ENCODE measurements at regions not wholly inside any gene's neighbourhood (a gene's known extent, or its start where the extent isn't known, plus 50 kb on each side); places are given as distances from the start of the nearest gene placed in this dataset.
"Not testable (repeated sequence)": the region's sequence is repeated elsewhere in the genome, so short reads cannot be mapped to it uniquely, and the experiment has no call there.

DNA sequence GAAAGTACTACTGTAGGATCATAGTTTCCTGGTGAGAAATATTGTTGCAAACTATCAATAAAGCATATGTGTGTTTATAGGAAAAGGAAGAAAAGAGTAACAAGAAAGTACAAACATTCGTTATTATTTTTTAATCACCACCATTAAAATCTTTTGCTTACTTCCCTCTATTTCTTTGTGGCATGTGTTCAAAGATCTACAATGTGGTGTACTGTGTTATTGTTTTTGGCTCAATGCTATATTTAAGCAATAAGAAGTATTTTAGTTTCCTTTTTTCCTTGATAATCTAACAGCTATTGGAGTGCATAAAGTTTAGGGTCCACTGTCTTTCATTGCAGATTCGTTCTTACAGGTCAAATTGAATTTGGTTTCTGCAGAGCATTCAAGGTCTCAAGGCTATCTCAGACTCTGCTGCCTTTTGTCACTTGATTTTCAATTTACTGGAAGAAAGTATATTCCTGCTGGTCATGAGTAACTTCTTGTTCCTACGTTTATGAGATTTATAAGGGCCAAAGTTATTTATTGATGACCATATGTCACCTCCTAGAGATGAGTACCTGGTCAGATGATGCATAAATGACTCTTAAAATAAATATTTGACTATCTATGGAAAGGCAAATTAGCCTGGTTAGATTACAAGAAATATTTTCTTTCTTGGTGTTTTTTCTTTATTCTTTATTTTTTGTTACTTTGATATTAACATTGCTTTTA, 323.0 kb downstream of the TMEM167A start:
- DNase-seq (ENCODE audit: low read depth), result no peak

- no peak for DNase-seq (ENCODE audit: low read depth)
Measured at GRCh38 chr5:82753374-82753773, 323.8 kb downstream of the TMEM167A start.

- DNase-seq (ENCODE audit: low read depth), result no peak
Measured at GRCh38 chr5:82749461-82749820, 327.8 kb downstream of the TMEM167A start.

DNA sequence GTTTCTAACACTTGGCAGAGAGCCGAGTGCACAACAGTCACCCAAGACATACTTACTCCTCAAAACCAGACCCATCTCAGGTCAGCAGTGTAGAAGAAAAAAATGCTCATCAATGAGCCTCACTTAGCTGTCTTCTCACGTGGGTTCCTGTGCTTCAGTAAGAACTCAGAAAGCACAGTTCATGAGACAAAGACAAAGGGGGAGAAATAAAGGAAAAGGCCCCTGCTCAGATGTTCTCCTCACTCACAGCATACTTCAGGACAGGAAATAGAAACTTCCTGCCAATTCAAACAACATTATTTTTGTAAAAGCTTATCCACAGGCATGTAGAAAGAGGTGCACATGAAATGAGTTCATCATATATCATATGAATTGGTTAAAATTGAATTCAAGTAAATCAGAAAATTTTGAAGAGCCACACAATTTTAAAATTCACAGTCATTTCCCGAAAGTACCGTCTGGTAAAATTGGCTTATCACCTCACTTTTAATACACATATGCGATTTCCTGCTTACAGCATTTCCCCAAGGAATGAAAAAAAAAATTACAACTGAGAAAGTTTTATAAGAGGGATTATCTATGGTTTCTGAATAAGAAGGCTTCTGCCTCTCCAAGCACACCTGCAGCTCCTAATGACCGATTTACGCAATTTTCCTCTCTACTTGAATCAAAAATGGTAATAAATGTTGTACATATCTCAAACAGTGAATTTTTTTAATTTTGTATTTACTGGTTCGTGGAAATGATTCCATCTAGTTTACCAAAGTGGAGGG, 328.3 kb downstream of the TMEM167A start:
- no peak for DNase-seq (ENCODE audit: low read depth)

DNA sequence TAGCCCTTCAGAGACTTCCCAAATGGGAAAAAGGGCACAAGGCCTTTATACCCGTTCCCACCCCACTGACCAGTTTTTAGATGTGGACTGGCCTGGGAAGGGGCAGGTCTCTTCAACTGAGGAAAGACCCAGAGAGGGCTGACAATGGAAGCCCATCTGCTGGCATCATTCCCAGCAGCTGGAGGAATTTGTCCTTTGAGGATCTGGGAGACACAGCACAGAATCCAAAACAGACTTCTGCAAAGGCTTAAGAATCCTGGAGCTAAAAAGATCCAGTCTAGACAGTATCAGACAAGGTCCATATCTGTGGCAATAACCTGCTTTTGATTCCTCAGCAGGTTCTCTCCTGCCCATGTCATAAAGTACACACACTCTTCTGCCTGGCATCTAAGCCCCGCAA, 329.2 kb downstream of the TMEM167A start:
- no peak for DNase-seq (ENCODE audit: low read depth)

DNA sequence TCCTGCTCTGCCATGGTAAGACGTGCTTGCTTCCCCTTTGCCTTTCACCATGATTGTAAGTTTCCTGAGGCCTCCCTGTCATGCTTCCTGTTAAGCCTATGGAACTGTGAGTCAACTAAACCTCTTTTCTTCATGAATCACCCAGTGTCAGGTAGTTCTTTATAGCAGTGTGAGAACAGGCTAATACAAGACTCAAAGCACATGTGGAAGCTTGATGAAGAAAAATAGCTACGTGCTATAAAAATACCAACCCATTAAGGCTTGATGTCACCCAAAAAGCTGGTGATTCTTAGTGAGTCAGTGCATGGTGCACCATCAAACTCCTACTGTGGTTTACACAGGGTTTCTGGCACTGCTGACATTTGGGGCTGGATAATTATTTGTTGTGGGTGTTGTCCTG, 332.2 kb downstream of the TMEM167A start:
- DNase-seq (ENCODE audit: low read depth), result no peak

GRCh38 chr5:82738681-82739269, 338.4 kb downstream of the TMEM167A start:
- DNase-seq (ENCODE audit: low read depth), result no peak

- DNase-seq (ENCODE audit: low read depth), result no peak
Measured at GRCh38 chr5:82735160-82735789, 341.9 kb downstream of the TMEM167A start.

- DNase-seq (ENCODE audit: low read depth), result no peak
Measured at GRCh38 chr5:82734347-82734746, 342.8 kb downstream of the TMEM167A start.

DNA sequence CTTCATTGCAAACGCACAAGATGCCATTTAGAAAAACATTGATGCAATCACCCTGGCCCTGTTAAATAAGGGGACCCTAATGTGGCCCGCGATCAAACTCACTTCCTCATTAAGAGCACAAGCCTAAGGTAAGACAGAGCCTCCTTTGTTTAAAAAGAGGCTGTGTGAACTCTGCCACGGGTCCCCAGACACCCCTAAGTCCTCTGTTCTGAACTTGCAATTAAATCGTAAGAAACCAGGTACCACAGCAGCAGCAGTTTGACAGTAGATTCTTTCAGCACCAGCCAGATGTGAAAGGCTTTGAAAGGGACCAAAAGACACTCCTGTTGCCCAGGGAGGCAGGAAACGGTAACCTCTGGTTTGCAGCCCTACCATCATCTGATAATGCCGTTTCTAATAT, 346.3 kb downstream of the TMEM167A start:
- DNase-seq (ENCODE audit: low read depth), result no peak

DNA sequence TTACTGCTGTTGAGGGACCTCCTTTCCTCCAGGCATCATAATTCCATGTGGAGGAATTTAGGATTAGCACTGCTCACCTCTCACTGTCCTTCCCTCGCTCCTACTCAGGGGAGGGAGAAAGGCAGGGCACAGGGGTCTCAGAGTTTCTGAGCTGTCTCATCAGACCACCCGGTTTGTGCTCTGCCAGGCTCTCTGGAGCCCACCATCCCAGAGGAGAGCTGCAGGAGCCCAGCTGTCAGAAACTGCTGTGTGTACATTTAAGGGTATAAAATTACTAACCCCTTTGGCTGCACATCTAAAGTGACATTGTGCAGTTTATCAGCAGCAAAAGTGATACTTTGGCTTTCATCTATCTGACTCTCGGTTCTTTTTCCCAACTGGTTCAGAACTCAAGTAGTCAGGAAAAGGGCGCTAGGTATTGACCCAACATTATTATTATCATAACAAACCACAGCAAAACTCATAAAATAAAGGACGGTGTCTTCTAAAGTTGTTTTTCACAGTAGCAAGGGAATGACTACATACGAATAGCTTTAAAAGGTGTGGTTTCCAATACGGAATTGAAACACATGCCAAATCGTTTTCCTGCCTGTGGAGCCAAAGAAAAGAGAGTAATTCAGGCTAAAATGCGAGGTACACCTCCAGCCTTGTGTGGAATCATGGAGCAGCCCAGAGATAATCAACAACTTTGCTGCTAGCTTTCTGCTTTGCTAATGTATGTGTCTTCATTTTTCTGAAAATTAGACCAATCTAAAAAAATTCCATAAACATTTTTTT, 348.1 kb downstream of the TMEM167A start:
- DNase-seq (ENCODE audit: low read depth), result no peak

- DNase-seq (ENCODE audit: low read depth), result no peak
Measured at GRCh38 chr5:82723168-82723567, 354.0 kb downstream of the TMEM167A start.

DNA sequence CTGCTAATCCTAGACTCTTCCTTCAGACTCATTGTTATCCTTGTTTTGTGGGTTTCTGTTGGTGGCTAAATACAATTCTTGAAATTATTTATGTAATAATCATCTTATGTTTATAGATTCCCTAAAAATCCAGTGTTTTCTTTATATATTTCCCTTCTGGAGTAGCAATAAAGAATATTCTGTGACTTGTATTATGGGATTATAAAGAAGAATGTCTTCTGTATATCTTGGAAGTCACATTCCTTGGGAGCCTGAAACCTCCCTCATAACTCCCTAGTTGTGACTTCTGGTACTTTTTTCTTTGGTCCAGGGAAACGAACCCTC, 356.1 kb downstream of the TMEM167A start:
- DNase-seq (ENCODE audit: low read depth), result no peak

DNA sequence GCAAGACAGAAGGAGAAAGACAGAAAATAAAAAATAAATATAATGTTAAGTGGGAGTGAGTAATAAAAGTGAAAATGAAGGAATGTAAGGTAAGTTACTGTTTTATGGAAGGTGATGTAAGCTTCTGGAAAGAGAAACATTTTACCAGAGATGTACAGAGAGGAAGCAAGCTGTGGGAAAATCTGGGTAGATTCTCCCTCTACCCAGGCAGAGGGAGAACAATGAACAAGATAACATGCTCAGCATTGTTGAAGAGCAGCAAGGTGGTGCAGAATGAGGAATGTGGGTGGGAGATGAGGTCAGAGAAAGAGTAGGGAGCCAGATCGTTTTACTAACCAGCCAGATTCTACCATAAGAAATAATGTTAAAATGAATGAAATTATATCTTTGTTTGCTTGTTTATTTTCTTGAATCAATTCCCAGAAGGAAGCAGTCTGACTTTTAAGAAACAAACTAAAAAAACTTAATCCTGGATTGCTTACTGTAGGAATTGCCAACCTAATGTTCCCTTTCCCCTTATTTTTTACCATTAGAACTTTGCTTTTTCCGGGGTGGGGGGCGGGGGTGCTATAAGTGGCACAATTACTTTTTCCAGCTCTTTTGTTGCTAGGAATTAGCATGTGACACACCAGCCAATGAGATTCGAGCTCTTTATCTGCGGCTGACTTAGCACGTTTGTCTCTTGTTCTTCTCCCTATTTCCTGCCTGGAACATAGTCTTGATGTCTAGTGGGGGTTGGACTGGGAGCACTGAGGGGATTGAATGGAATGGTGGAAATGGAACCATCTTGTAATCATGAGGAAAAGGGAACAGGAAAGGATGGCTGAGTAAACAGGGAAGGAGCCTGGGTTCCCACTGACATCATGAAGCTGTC, 356.7 kb downstream of the TMEM167A start:
- DNase-seq (ENCODE audit: low read depth), result no peak

- no peak for DNase-seq (ENCODE audit: low read depth)
Measured at GRCh38 chr5:82719368-82719767, 357.8 kb downstream of the TMEM167A start.

- no peak for DNase-seq (ENCODE audit: low read depth)
Measured at GRCh38 chr5:82717738-82718137, 359.5 kb downstream of the TMEM167A start.

DNA sequence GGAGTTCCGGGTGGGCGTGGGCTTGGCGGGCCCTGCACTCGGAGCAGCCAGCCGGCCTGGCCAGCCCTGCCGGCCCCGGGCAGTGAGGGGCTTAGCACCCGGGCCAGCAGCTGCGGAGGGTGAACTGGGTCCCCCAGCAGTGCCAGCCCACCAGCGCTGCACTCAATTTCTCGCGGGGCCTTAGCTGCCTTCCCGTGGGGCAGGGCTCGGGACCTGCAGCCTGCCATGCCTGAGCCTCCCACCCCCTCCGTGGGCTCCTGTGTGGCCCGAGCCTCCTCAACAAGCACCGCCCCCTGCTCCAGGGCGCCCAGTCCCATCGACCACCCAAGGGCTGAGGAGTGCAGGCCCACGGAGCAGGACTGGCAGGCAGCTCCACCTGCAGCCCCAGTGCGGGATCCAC, 362.5 kb downstream of the TMEM167A start:
- not testable (repeated sequence) for DNase-seq (ENCODE audit: low read depth)

GRCh38 chr5:82713811-82714210, 363.4 kb downstream of the TMEM167A start:
- no peak for DNase-seq (ENCODE audit: low read depth)

DNA sequence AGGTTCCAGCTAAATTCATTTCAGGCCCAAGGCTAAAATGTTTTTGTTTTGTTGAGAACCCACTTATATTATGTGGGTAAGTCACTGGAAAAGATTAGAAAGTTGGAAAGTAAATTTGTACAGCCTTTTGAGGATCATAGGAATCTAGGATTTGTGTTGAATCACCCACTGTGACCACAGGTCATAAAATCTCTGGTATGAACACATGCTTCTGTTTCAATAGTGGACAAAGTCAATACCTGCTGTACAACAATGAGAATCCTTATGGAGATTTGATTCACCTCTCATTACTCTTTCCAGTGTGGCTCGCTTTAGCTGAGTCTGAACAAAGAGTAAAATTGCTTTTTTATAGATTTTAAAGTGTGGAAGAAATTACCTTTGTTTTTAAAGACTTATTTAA, 369.5 kb downstream of the TMEM167A start:
- no peak for DNase-seq (ENCODE audit: low read depth)

DNA sequence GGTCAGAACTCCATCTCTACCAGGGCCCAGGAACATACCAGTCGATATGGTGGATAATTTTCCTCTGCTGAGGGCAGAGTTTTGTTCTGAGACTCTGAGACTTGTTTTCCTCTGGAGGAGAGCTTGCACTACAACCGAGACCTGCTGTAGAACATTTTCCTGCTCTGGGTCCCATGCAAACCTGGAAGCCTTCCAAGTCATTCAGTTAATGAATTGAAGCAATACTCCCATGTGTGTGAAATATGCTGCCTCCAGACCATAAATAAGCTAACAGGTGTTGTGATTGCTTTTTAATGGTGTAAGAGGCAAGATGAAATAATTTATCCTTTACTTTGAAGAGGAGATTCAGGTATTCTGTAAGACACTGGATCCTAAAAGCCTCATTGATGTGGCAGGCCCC, 372.8 kb downstream of the TMEM167A start:
- no peak for DNase-seq (ENCODE audit: low read depth)

- DNase-seq (ENCODE audit: low read depth), result no peak
Measured at GRCh38 chr5:82702046-82702445, 375.1 kb downstream of the TMEM167A start.
